B cell (primary cell): ENCODE measurements at regions not wholly inside any gene's neighbourhood (a gene's known extent, or its start where the extent isn't known, plus 50 kb on each side); places are given as distances from the start of the nearest gene placed in this dataset.

Source experiments
- EZH2 ChIP-seq: IDR thresholded peaks from 2 replicates; pipeline ENCODE4 v1.6.1; 2012; ENCODE audit warnings: borderline replicate concordance, low read depth, mild to moderate bottlenecking, moderate library complexity, low read length; ENCODE audit not compliant: insufficient read depth, poor library complexity, severe bottlenecking
- TF ChIP-seq, protein P1 (sequence below): fragments of 200-600 bp; IDR thresholded peaks from one replicate; pipeline ENCODE4 v1.8.0; 2022; ENCODE audit warnings: antibody characterized with exemption, mild to moderate bottlenecking

DNA sequence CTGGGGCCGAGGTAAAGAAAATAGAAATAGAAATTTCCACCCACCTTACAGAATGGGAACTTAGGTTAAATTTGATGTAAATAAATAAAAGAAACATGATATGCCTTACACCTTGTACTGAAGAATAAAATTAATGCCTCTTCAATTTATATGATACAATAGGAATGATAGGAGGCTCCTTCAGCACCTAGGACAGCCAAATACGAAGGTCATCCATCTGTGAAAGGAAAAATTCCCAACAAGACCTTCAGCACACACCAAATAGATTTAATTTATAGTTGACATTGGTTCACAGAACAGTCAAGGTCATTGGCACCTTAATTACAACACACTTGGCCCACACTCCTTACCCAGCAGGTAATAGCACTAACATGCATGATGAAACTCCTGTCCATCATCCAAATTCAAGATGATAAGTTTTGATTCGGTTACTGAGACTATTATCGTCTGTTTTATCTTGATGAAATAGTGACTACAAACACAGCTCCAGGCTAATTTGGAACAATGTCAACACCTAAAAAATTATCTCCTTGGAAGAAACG lies 250.9 kb downstream of the SNX13 start:
- TF ChIP-seq, protein P1, sequence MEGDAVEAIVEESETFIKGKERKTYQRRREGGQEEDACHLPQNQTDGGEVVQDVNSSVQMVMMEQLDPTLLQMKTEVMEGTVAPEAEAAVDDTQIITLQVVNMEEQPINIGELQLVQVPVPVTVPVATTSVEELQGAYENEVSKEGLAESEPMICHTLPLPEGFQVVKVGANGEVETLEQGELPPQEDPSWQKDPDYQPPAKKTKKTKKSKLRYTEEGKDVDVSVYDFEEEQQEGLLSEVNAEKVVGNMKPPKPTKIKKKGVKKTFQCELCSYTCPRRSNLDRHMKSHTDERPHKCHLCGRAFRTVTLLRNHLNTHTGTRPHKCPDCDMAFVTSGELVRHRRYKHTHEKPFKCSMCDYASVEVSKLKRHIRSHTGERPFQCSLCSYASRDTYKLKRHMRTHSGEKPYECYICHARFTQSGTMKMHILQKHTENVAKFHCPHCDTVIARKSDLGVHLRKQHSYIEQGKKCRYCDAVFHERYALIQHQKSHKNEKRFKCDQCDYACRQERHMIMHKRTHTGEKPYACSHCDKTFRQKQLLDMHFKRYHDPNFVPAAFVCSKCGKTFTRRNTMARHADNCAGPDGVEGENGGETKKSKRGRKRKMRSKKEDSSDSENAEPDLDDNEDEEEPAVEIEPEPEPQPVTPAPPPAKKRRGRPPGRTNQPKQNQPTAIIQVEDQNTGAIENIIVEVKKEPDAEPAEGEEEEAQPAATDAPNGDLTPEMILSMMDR: no peak
- TF ChIP-seq EZH2: no peak
